Peyer's patch (tissue), 4 donors: ENCODE measurements at regions not wholly inside any gene's neighbourhood (a gene's known extent, or its start where the extent isn't known, plus 50 kb on each side); places are given as distances from the start of the nearest gene placed in this dataset.

Experiments
- CTCF ChIP-seq, 6 experiments: fragments of 450-650 bp in 4 of 6; fragments of 200-600 bp in 2 of 6; sonication (generic) in 1 of 6; IDR thresholded peaks; one replicate each; pipeline ENCODE4 v1.5.1; 2017 to 2019; ENCODE audit warnings: antibody characterized with exemption in 6 of 6, mild to moderate bottlenecking in 3 of 6, moderate library complexity in 1 of 6
- POLR2A ChIP-seq, 2 donors: fragments of 450-650 bp; IDR thresholded peaks; one replicate each; pipeline ENCODE4 v1.5.1; 2017; ENCODE audit warnings: antibody characterized with exemption in 2 of 2, mild to moderate bottlenecking in 2 of 2, moderate library complexity in 2 of 2

- TF ChIP-seq CTCF (IDR thresholded peaks at IDR 0.05) (no peak), POLR2A (IDR thresholded peaks at IDR 0.05) (no peak)
Measured at GRCh38 chr20:24814556-24815195, 134.4 kb upstream of the CST7 start.
